Stimulated activated CD8-positive, alpha-beta memory T cell treated with anti-CD3 and anti-CD28 coated beads, Interleukin-15, amount 100 ng/mL, for 4 hours (primary cell): ENCODE measurements at regions not wholly inside any gene's neighbourhood (a gene's known extent, or its start where the extent isn't known, plus 50 kb on each side); places are given as distances from the start of the nearest gene placed in this dataset.
"Not testable (repeated sequence)": the region's sequence is repeated elsewhere in the genome, so short reads cannot be mapped to it uniquely, and the experiment has no call there.

ENCODE experiments used
- DNase-seq, 2 donors: peaks; one replicate each; pipeline ENCODE4 v3.0.0-alpha.2; 2020; ENCODE audit warnings: low read depth in 2 of 2

- DNase-seq = not testable (repeated sequence)
Measured at GRCh38 chr6:26799903-26800633, 140.5 kb upstream of the ZNF322 start.

GRCh38 chr6:26803762-26804161, 144.2 kb upstream of the ZNF322 start:
- not testable (repeated sequence) for DNase-seq

GRCh38 chr6:26811486-26812116, 152.1 kb upstream of the ZNF322 start:
- DNase-seq = not testable (repeated sequence)

GRCh38 chr6:26818640-26819225, 159.2 kb upstream of the ZNF322 start:
- DNase-seq = not testable (repeated sequence)

GRCh38 chr6:26827965-26828364, 168.4 kb upstream of the ZNF322 start:
- not testable (repeated sequence) for DNase-seq

GRCh38 chr6:26829480-26829879, 169.9 kb upstream of the ZNF322 start:
- DNase-seq = not testable (repeated sequence)

GRCh38 chr6:26830992-26831391, 171.4 kb upstream of the ZNF322 start:
- DNase-seq = not testable (repeated sequence)

- not testable (repeated sequence) for DNase-seq
Measured at GRCh38 chr6:26835707-26836106, 176.2 kb upstream of the ZNF322 start.

- DNase-seq = not testable (repeated sequence)
Measured at GRCh38 chr6:26836657-26837056, 177.1 kb upstream of the ZNF322 start.

GRCh38 chr6:26844823-26845222, 185.3 kb upstream of the ZNF322 start:
- not testable (repeated sequence) for DNase-seq

GRCh38 chr6:26857289-26857688, 197.7 kb upstream of the ZNF322 start:
- DNase-seq = not testable (repeated sequence)

- not testable (repeated sequence) for DNase-seq
Measured at GRCh38 chr6:26859067-26859770, 199.7 kb upstream of the ZNF322 start.

- not testable (repeated sequence) for DNase-seq
Measured at GRCh38 chr6:26859771-26860163, 200.2 kb upstream of the ZNF322 start.

- DNase-seq = not testable (repeated sequence)
Measured at GRCh38 chr6:26861913-26862312, 202.4 kb upstream of the ZNF322 start.

GRCh38 chr6:26863641-26864040, 204.1 kb upstream of the ZNF322 start:
- not testable (repeated sequence) for DNase-seq

- DNase-seq = not testable (repeated sequence)
Measured at GRCh38 chr6:26898785-26899184, 239.2 kb upstream of the ZNF322 start.

- DNase-seq = not testable (repeated sequence)
Measured at GRCh38 chr6:26924206-26924605, 264.7 kb upstream of the ZNF322 start.

- DNase-seq = not testable (repeated sequence)
Measured at GRCh38 chr6:26928190-26928589, 268.6 kb upstream of the ZNF322 start.

GRCh38 chr6:26937258-26937657, 277.7 kb upstream of the ZNF322 start:
- not testable (repeated sequence) for DNase-seq

GRCh38 chr6:26951211-26951610, 291.7 kb upstream of the ZNF322 start:
- not testable (repeated sequence) for DNase-seq

- DNase-seq = peak in 1 of 2 donors; percentile 0
Measured at GRCh38 chr6:26956078-26956600, 291.4 kb upstream of the PRSS16 start.
